WTC11 (cell line): ENCODE measurements at regions not wholly inside any gene's neighbourhood (a gene's known extent, or its start where the extent isn't known, plus 50 kb on each side); places are given as distances from the start of the nearest gene placed in this dataset.

Experiments used
- ATAC-seq: fragments of 200-7000 bp; cut with Tn5 transposase; 2 replicates; pipeline ENCODE4 v1.10.0; 2021; ENCODE audit warnings: mild to moderate bottlenecking, moderate library complexity
- CTCF ChIA-PET: fragments of 300-600 bp; sonication (Branson Sonifier 250); formaldehyde crosslinking; loops from one replicate; lab custom pipeline; 2021; ENCODE audit warnings: antibody characterized with exemption; lab: Charles Lee
- POLR2A ChIA-PET: fragments of 350-600 bp; sonication (Branson Sonifier 250); formaldehyde crosslinking; loops from one replicate; lab custom pipeline; 2021; ENCODE audit warnings: antibody characterized with exemption; lab: Charles Lee
- DNase-seq: peaks from one replicate; pipeline ENCODE4 v3.0.0; 2021; ENCODE audit warnings: low spot score
- H3K27ac Mint-ChIP-seq: 2 replicates; pipeline ENCODE4 v1.8.0; 2021; ENCODE audit warnings: mixed read lengths
- H3K27me3 Mint-ChIP-seq: 2 replicates; pipeline ENCODE4 v1.8.0; 2021; ENCODE audit warnings: low read depth, mild to moderate bottlenecking, moderate library complexity, mixed read lengths
- H3K36me3 Mint-ChIP-seq: 2 replicates; pipeline ENCODE4 v1.8.0; 2021; ENCODE audit warnings: mixed read lengths
- H3K4me1 Mint-ChIP-seq: 2 replicates; pipeline ENCODE4 v1.8.0; 2022; ENCODE audit warnings: mixed read lengths
- H3K4me3 Mint-ChIP-seq: 2 replicates; pipeline ENCODE4 v1.8.0; 2021; ENCODE audit warnings: mild to moderate bottlenecking, moderate library complexity, mixed read lengths
- H3K9me3 Mint-ChIP-seq: 2 replicates; pipeline ENCODE4 v1.8.0; 2021; ENCODE audit warnings: mixed read lengths
- AR ChIP-seq: fragments of 250-450 bp; sonication (Bioruptor Pico); IDR thresholded peaks from 2 replicates; pipeline ENCODE4 v1.9.0; 2021; ENCODE audit warnings: mild to moderate bottlenecking
- CDX4 ChIP-seq: fragments of 250-450 bp; sonication (Bioruptor Pico); IDR thresholded peaks from 2 replicates; pipeline ENCODE4 v1.9.0; 2021; ENCODE audit warnings: moderate library complexity, mild to moderate bottlenecking, inconsistent platforms, borderline replicate concordance
- CTCF ChIP-seq: fragments of 200-600 bp; IDR thresholded peaks from 2 replicates; pipeline ENCODE4 v1.8.0; 2022; ENCODE audit warnings: antibody characterized with exemption
- ERG ChIP-seq: fragments of 250-450 bp; sonication (Bioruptor Pico); IDR thresholded peaks from 2 replicates; pipeline ENCODE4 v1.8.0; 2021; ENCODE audit warnings: mild to moderate bottlenecking
- ESRRA ChIP-seq: sonication (generic); formaldehyde crosslinking; IDR thresholded peaks from 2 replicates; pipeline ENCODE4 v1.8.1; 2022; ENCODE audit warnings: mild to moderate bottlenecking, missing genetic modification reagents, borderline replicate concordance
- GRHL2 ChIP-seq: fragments of 250-450 bp; sonication (Bioruptor Pico); IDR thresholded peaks from 2 replicates; pipeline ENCODE4 v1.8.0; 2022; ENCODE audit warnings: mild to moderate bottlenecking, moderate library complexity; ENCODE audit not compliant: insufficient replicate concordance, severe bottlenecking
- GTF2I ChIP-seq: fragments of 250-450 bp; sonication (Bioruptor Pico); conservative IDR thresholded peaks from 2 replicates; pipeline ENCODE4 v1.4.0; 2021; ENCODE audit warnings: mild to moderate bottlenecking
- IRF1 ChIP-seq: sonication (generic); formaldehyde crosslinking; IDR thresholded peaks from 2 replicates; pipeline ENCODE4 v1.8.0; 2023; ENCODE audit warnings: missing genetic modification reagents
- KAT7 ChIP-seq: sonication (generic); formaldehyde crosslinking; IDR thresholded peaks from 2 replicates; pipeline ENCODE4 v1.8.1; 2023; ENCODE audit warnings: missing genetic modification reagents, mild to moderate bottlenecking, borderline replicate concordance
- NR1H2 ChIP-seq: sonication (generic); formaldehyde crosslinking; IDR thresholded peaks from 2 replicates; pipeline ENCODE4 v1.9.0; 2021; ENCODE audit warnings: mild to moderate bottlenecking, moderate library complexity, missing genetic modification reagents
- NR2C2 ChIP-seq: sonication (generic); formaldehyde crosslinking; IDR thresholded peaks from 2 replicates; pipeline ENCODE4 v1.8.0; 2022; ENCODE audit warnings: mild to moderate bottlenecking, missing genetic modification reagents
- SMAD3 ChIP-seq: sonication (generic); formaldehyde crosslinking; IDR thresholded peaks from 2 replicates; pipeline ENCODE4 v1.8.0; 2022; ENCODE audit warnings: missing genetic modification reagents, mild to moderate bottlenecking, borderline replicate concordance
- SMAD4 ChIP-seq: sonication (generic); formaldehyde crosslinking; IDR thresholded peaks from 2 replicates; pipeline ENCODE4 v1.8.0; 2022; ENCODE audit warnings: mild to moderate bottlenecking, missing genetic modification reagents
- USF2 ChIP-seq: sonication (generic); formaldehyde crosslinking; IDR thresholded peaks from 2 replicates; pipeline ENCODE4 v1.8.1; 2023; ENCODE audit warnings: mild to moderate bottlenecking, missing genetic modification reagents, moderate library complexity
- ZNF396 ChIP-seq: fragments of 250-450 bp; sonication (Bioruptor Pico); IDR thresholded peaks from 2 replicates; pipeline ENCODE4 v1.8.0; 2021; ENCODE audit warnings: mild to moderate bottlenecking, moderate library complexity, borderline replicate concordance
- ZNF416 ChIP-seq: fragments of 250-450 bp; sonication (Bioruptor Pico); IDR thresholded peaks from 2 replicates; pipeline ENCODE4 v1.9.0; 2021; ENCODE audit warnings: mild to moderate bottlenecking, inconsistent platforms
- ZNF423 ChIP-seq: fragments of 250-450 bp; sonication (Bioruptor Pico); IDR thresholded peaks from 2 replicates; pipeline ENCODE4 v2.1.2; 2022; ENCODE audit warnings: mild to moderate bottlenecking, moderate library complexity
- TF ChIP-seq, protein P1 (sequence below): sonication (generic); formaldehyde crosslinking; IDR thresholded peaks from 2 replicates; pipeline ENCODE4 v1.8.0; 2022; ENCODE audit warnings: mild to moderate bottlenecking, missing genetic modification reagents
- TF ChIP-seq, protein P2 (sequence below): sonication (generic); formaldehyde crosslinking; IDR thresholded peaks from 2 replicates; pipeline ENCODE4 v1.8.1; 2023; ENCODE audit warnings: mild to moderate bottlenecking, missing genetic modification reagents, borderline replicate concordance
- TF ChIP-seq, protein P3 (sequence below): sonication (generic); formaldehyde crosslinking; IDR thresholded peaks from 2 replicates; pipeline ENCODE4 v1.8.1; 2022; ENCODE audit warnings: low read depth, mild to moderate bottlenecking, moderate library complexity, missing genetic modification reagents, borderline replicate concordance

GRCh38 chr4:84434344-84434743 is 64.7 kb downstream of the NKX6-1 start:
- Mint-ChIP-seq H3K27ac (no peak overlapping the region), H3K27me3 (no peaks in the 10 kb centered on the region; the same call in 1 of the 2 replicates), H3K4me3 (no peak overlapping the region), H3K4me1 (peaks cover 12% of the 10 kb centered on the region), H3K36me3 (no peaks in the 10 kb centered on the region), H3K9me3 (no peaks in the 10 kb centered on the region)
- DNase-seq (no peak), ATAC-seq (no peak)
- ChIA-PET POLR2A (no interaction called here), CTCF (interaction anchor here (1.6 kb wide), 1 partner anchor 17 kb away, joined by 7 read pairs; no protein-coding TSS in a partner anchor)
- TF ChIP-seq, protein P1, sequence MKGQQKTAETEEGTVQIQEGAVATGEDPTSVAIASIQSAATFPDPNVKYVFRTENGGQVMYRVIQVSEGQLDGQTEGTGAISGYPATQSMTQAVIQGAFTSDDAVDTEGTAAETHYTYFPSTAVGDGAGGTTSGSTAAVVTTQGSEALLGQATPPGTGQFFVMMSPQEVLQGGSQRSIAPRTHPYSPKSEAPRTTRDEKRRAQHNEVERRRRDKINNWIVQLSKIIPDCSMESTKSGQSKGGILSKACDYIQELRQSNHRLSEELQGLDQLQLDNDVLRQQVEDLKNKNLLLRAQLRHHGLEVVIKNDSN (CRISPR knock-in tag): no peak
- no peak for TF ChIP-seq SMAD3
- no peak for TF ChIP-seq SMAD4 (CRISPR knock-in tag)
- TF ChIP-seq NR2C2 (CRISPR knock-in tag): no peak
- TF ChIP-seq, protein P2, sequence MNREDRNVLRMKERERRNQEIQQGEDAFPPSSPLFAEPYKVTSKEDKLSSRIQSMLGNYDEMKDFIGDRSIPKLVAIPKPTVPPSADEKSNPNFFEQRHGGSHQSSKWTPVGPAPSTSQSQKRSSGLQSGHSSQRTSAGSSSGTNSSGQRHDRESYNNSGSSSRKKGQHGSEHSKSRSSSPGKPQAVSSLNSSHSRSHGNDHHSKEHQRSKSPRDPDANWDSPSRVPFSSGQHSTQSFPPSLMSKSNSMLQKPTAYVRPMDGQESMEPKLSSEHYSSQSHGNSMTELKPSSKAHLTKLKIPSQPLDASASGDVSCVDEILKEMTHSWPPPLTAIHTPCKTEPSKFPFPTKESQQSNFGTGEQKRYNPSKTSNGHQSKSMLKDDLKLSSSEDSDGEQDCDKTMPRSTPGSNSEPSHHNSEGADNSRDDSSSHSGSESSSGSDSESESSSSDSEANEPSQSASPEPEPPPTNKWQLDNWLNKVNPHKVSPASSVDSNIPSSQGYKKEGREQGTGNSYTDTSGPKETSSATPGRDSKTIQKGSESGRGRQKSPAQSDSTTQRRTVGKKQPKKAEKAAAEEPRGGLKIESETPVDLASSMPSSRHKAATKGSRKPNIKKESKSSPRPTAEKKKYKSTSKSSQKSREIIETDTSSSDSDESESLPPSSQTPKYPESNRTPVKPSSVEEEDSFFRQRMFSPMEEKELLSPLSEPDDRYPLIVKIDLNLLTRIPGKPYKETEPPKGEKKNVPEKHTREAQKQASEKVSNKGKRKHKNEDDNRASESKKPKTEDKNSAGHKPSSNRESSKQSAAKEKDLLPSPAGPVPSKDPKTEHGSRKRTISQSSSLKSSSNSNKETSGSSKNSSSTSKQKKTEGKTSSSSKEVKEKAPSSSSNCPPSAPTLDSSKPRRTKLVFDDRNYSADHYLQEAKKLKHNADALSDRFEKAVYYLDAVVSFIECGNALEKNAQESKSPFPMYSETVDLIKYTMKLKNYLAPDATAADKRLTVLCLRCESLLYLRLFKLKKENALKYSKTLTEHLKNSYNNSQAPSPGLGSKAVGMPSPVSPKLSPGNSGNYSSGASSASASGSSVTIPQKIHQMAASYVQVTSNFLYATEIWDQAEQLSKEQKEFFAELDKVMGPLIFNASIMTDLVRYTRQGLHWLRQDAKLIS (CRISPR knock-in tag): no peak
- no peak for TF ChIP-seq ESRRA (CRISPR knock-in tag)
- TF ChIP-seq GTF2I: no peak
- TF ChIP-seq AR (CRISPR knock-in tag): no peak
- no peak for TF ChIP-seq CTCF
- TF ChIP-seq GRHL2 (CRISPR knock-in tag): no peak
- no peak for TF ChIP-seq KAT7
- no peak for TF ChIP-seq ZNF423 (CRISPR knock-in tag)
- TF ChIP-seq NR1H2 (CRISPR knock-in tag): no peak
- no peak for TF ChIP-seq ERG (CRISPR knock-in tag)
- TF ChIP-seq, protein P3, sequence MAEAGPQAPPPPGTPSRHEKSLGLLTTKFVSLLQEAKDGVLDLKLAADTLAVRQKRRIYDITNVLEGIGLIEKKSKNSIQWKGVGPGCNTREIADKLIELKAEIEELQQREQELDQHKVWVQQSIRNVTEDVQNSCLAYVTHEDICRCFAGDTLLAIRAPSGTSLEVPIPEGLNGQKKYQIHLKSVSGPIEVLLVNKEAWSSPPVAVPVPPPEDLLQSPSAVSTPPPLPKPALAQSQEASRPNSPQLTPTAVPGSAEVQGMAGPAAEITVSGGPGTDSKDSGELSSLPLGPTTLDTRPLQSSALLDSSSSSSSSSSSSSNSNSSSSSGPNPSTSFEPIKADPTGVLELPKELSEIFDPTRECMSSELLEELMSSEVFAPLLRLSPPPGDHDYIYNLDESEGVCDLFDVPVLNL (CRISPR knock-in tag): no peak
- no peak for TF ChIP-seq CDX4 (CRISPR knock-in tag)
- no peak for TF ChIP-seq IRF1 (CRISPR knock-in tag)
- no peak for TF ChIP-seq ZNF416
- no peak for TF ChIP-seq ZNF396
- no peak for TF ChIP-seq USF2
